DND-41 (cell line): ENCODE measurements at regions not wholly inside any gene's neighbourhood (a gene's known extent, or its start where the extent isn't known, plus 50 kb on each side); places are given as distances from the start of the nearest gene placed in this dataset.

Source experiments
- EZH2 ChIP-seq: IDR thresholded peaks from 3 replicates; pipeline ENCODE4 v1.6.1; 2012; ENCODE audit warnings: borderline replicate concordance, low read depth, mild to moderate bottlenecking, moderate library complexity, low read length, inconsistent platforms; ENCODE audit not compliant: severe bottlenecking
- TF ChIP-seq, protein P1 (sequence below): IDR thresholded peaks from 2 replicates; pipeline ENCODE4 v1.5.1; 2012; ENCODE audit warnings: borderline replicate concordance, low read length, moderate library complexity, mild to moderate bottlenecking; ENCODE audit not compliant: poor library complexity, severe bottlenecking; ENCODE audit errors: extremely low read depth

DNA sequence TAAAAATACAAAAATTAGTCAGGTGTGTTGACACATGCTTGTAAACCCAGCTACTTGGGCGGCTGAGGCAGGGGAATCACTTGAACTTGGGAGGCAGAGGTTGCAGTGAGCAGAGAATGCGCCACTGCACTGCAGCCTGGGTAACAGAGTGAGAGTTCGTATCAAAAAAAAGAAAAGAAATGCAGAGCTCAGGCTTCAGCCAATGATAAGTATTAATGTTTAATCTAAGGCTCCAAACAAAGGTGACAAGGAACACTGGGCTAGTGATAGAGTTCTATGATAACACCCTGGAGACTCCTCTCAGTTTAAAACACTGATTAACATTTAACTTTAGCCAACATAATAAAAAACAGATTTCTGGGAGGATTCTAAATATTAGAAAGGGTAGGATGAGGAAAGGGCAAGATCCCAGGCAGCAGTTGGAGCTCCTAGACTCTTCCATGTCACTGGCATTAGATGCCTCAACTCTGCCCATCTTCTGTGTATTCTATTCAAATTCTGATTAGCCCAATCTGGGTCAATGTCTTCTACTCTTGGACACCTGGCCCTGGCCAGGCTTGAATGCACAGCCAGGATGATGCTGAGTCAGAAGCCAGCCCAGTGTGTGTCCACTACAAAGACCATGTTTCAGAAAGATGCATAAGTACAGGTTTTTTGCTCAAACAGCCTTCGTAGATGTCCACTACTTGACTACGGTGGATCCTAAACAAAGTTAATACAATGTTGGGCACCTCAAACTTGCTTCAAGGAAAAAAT, 91.0 kb upstream of the FAM169A start:
- TF ChIP-seq, protein P1, sequence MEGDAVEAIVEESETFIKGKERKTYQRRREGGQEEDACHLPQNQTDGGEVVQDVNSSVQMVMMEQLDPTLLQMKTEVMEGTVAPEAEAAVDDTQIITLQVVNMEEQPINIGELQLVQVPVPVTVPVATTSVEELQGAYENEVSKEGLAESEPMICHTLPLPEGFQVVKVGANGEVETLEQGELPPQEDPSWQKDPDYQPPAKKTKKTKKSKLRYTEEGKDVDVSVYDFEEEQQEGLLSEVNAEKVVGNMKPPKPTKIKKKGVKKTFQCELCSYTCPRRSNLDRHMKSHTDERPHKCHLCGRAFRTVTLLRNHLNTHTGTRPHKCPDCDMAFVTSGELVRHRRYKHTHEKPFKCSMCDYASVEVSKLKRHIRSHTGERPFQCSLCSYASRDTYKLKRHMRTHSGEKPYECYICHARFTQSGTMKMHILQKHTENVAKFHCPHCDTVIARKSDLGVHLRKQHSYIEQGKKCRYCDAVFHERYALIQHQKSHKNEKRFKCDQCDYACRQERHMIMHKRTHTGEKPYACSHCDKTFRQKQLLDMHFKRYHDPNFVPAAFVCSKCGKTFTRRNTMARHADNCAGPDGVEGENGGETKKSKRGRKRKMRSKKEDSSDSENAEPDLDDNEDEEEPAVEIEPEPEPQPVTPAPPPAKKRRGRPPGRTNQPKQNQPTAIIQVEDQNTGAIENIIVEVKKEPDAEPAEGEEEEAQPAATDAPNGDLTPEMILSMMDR = no peak
- no peak for TF ChIP-seq EZH2
